IMR-90 (cell line): ENCODE measurements at regions not wholly inside any gene's neighbourhood (a gene's known extent, or its start where the extent isn't known, plus 50 kb on each side); places are given as distances from the start of the nearest gene placed in this dataset.

Experiments
- ATAC-seq: fragments of 200-7000 bp; cut with Tn5 transposase; 2 replicates; pipeline ENCODE4 v1.9.1; 2020; ENCODE audit warnings: low read depth, mild to moderate bottlenecking, moderate library complexity
- BruUV-seq: library from RNA; stranded (reverse); fragments of 400-500 nt; replicated peaks from 2 replicates; lab custom pipeline; 2021; lab: Mats Ljungman, UMichigan
- CTCF ChIA-PET: fragments of 300-600 bp; formaldehyde crosslinking; extraction: SDS; loops from one replicate; lab custom pipeline; 2021; ENCODE audit warnings: antibody characterized with exemption; lab: Yijun Ruan, JAX
- POLR2A ChIA-PET: fragments of 300-600 bp; sonication (Branson Sonifier 250); formaldehyde crosslinking; loops from one replicate; lab custom pipeline; 2022; ENCODE audit warnings: antibody characterized with exemption; ENCODE audit not compliant: unreplicated experiment; lab: Charles Lee
- DNase-seq: peaks from one replicate; pipeline ENCODE4 v3.0.0; 2013
- H2AFZ ChIP-seq: replicated peaks from 2 replicates; pipeline ENCODE3; 2013; ENCODE audit warnings: low read length, mild to moderate bottlenecking; ENCODE audit not compliant: poor library complexity
- H2AK5ac ChIP-seq: 2 replicates; pipeline ENCODE4 v1.6.1; 2013; ENCODE audit warnings: low read depth, low read length, inconsistent platforms
- H2AK9ac ChIP-seq: replicated peaks from 2 replicates; pipeline ENCODE3; 2013; ENCODE audit warnings: mild to moderate bottlenecking, low read depth, low read length, moderate library complexity; ENCODE audit not compliant: poor library complexity
- H2BK120ac ChIP-seq: 2 replicates; pipeline ENCODE4 v1.6.1; 2013; ENCODE audit warnings: low read depth, low read length, inconsistent platforms
- H2BK15ac ChIP-seq: 3 replicates; pipeline ENCODE4 v1.6.1; 2013; ENCODE audit warnings: low read depth, low read length, inconsistent platforms
- H2BK20ac ChIP-seq: 2 replicates; pipeline ENCODE4 v1.6.1; 2013; ENCODE audit warnings: low read depth, mild to moderate bottlenecking, inconsistent platforms, low read length, moderate library complexity
- H2BK5ac ChIP-seq: 2 replicates; pipeline ENCODE4 v1.6.1; 2013; ENCODE audit warnings: mild to moderate bottlenecking, low read depth, low read length, inconsistent platforms; ENCODE audit not compliant: poor library complexity, severe bottlenecking
- H3K14ac ChIP-seq: replicated peaks from 2 replicates; pipeline ENCODE4 v1.6.1; 2013; ENCODE audit warnings: low read depth, low read length, inconsistent platforms
- H3K18ac ChIP-seq: 2 replicates; pipeline ENCODE4 v1.6.1; 2013; ENCODE audit warnings: low read depth, low read length, control low read depth
- H3K23ac ChIP-seq: 2 replicates; pipeline ENCODE4 v1.6.1; 2013; ENCODE audit warnings: low read depth, low read length, inconsistent platforms
- H3K27ac ChIP-seq: 2 replicates; pipeline ENCODE4 v1.5.1; 2013; ENCODE audit warnings: mild to moderate bottlenecking, control low read depth, low read length; ENCODE audit not compliant: insufficient read depth
- H3K27me3 ChIP-seq: 2 replicates; pipeline ENCODE4 v1.6.1; 2013; ENCODE audit warnings: low read length; ENCODE audit not compliant: control insufficient read depth, insufficient read depth
- H3K36me3 ChIP-seq: 2 replicates; pipeline ENCODE4 v1.6.1; 2013; ENCODE audit warnings: low read length, mixed read lengths; ENCODE audit not compliant: control insufficient read depth, insufficient read depth
- H3K4ac ChIP-seq: 2 replicates; pipeline ENCODE4 v1.6.1; 2013; ENCODE audit warnings: low read depth, low read length, inconsistent platforms
- H3K4me1 ChIP-seq: 2 replicates; pipeline ENCODE4 v1.6.1; 2013; ENCODE audit warnings: low read length, mixed read lengths; ENCODE audit not compliant: control insufficient read depth, insufficient read depth
- H3K4me2 ChIP-seq: 2 replicates; pipeline ENCODE4 v1.6.1; 2013; ENCODE audit warnings: low read depth, mild to moderate bottlenecking, control low read depth, low read length, moderate library complexity
- H3K4me3 ChIP-seq: 2 replicates; pipeline ENCODE4 v1.5.1; 2013; ENCODE audit warnings: low read depth, mild to moderate bottlenecking, control low read depth, low read length, moderate library complexity; ENCODE audit not compliant: insufficient read depth
- H3K56ac ChIP-seq: 2 replicates; pipeline ENCODE4 v1.6.1; 2013; ENCODE audit warnings: low read length, inconsistent platforms; ENCODE audit not compliant: insufficient read depth; ENCODE audit errors: extremely low read depth
- H3K79me1 ChIP-seq, 2 experiments: 2 replicates each; pipeline ENCODE4 v1.6.1; 2013; ENCODE audit warnings: low read length in 2 of 2, inconsistent platforms in 1 of 2, low read depth in 1 of 2
- H3K9ac ChIP-seq: 2 replicates; pipeline ENCODE4 v1.6.1; 2013; ENCODE audit warnings: low read depth, low read length, control low read depth
- H3K9me1 ChIP-seq: 2 replicates; pipeline ENCODE4 v1.6.1; 2013; ENCODE audit warnings: low read length, inconsistent platforms; ENCODE audit not compliant: insufficient read depth
- H3K9me3 ChIP-seq: 2 replicates; pipeline ENCODE4 v1.6.1; 2013; ENCODE audit warnings: low read length; ENCODE audit not compliant: control insufficient read depth, insufficient read depth
- H4K20me1 ChIP-seq: 2 replicates; pipeline ENCODE4 v1.6.1; 2013; ENCODE audit warnings: low read length, inconsistent platforms; ENCODE audit not compliant: insufficient read depth
- H4K5ac ChIP-seq: 2 replicates; pipeline ENCODE4 v1.6.1; 2013; ENCODE audit warnings: mild to moderate bottlenecking, low read depth, low read length, control low read depth
- H4K8ac ChIP-seq, 2 experiments: 2 replicates each; pipeline ENCODE4 v1.6.1; 2013; ENCODE audit warnings: low read depth in 2 of 2, low read length in 2 of 2, control low read depth in 1 of 2, inconsistent platforms in 1 of 2
- H4K91ac ChIP-seq: 2 replicates; pipeline ENCODE4 v1.6.1; 2013; ENCODE audit warnings: low read depth, low read length, inconsistent platforms; ENCODE audit not compliant: insufficient read depth
- CEBPB ChIP-seq: IDR thresholded peaks from 2 replicates; pipeline ENCODE4 v1.6.1; 2012; ENCODE audit warnings: low read depth, low read length, improper control_type of control experiment
- CHD1 ChIP-seq: IDR thresholded peaks from 2 replicates; pipeline ENCODE4 v1.6.1; 2012; ENCODE audit warnings: low read depth, low read length, improper control_type of control experiment
- ELK1 ChIP-seq: fragments of 150-350 bp; IDR thresholded peaks from 2 replicates; pipeline ENCODE4 v1.6.1; 2016; ENCODE audit warnings: low read depth, mild to moderate bottlenecking, low read length, moderate library complexity, borderline replicate concordance
- MAFK ChIP-seq: IDR thresholded peaks from 2 replicates; pipeline ENCODE4 v1.6.1; 2012; ENCODE audit warnings: low read depth, low read length, improper control_type of control experiment
- NFE2L2 ChIP-seq: fragments of 150-350 bp; IDR thresholded peaks from 2 replicates; pipeline ENCODE4 v1.6.1; 2016; ENCODE audit warnings: low read depth, mild to moderate bottlenecking, low read length
- POLR2A ChIP-seq: IDR thresholded peaks from 2 replicates; pipeline ENCODE4 v1.6.1; 2012; ENCODE audit warnings: mild to moderate bottlenecking, low read depth, low read length
- RCOR1 ChIP-seq: IDR thresholded peaks from 2 replicates; pipeline ENCODE4 v1.6.1; 2012; ENCODE audit warnings: mild to moderate bottlenecking, low read length, improper control_type of control experiment; ENCODE audit not compliant: insufficient replicate concordance
- whole genome bisulfite sequencing, 2 experiments: methylation state at CpG; one replicate each; pipeline versions ENCODE4 v1.1.5 to v1.1.7; 2013; ENCODE audit warnings: missing lambda C conversion rate in 2 of 2; ENCODE audit not compliant: insufficient read length in 1 of 2; ENCODE audit errors: extremely low coverage in 2 of 2; 5-methylcytosine and 5-hydroxymethylcytosine counted together
- dilution Hi-C: fragments of 300-500 bp; cut with HindIII; formaldehyde crosslinking; loops from one replicate; pipeline ENCODE4 v1.14.3; 2018; ENCODE audit warnings: low sequenced_read_pairs; ENCODE audit not compliant: unreplicated experiment
- in situ Hi-C: fragments of 300-500 bp; cut with MboI; formaldehyde crosslinking; loops from 3 replicates; pipeline ENCODE4 v1.14.3; 2019; ENCODE audit warnings: low sequenced_read_pairs, inconsistent platforms, mixed read lengths
- intact Hi-C: fragments of 100-400 bp; cut with micrococcal nuclease; formaldehyde crosslinking; loops from 2 replicates; pipeline ENCODE4 v1.10.0; 2022
- TF ChIP-seq, protein P1 (sequence below): fragments of 150-350 bp; IDR thresholded peaks from 2 replicates; pipeline ENCODE4 v1.6.1; 2017; ENCODE audit warnings: mild to moderate bottlenecking, antibody characterized with exemption, low read length, low read depth
- TF ChIP-seq, protein P2 (sequence below): conservative IDR thresholded peaks from 2 replicates; pipeline ENCODE4 v1.5.1; 2012; ENCODE audit warnings: mild to moderate bottlenecking, low read depth, low read length, improper control_type of control experiment

DNA sequence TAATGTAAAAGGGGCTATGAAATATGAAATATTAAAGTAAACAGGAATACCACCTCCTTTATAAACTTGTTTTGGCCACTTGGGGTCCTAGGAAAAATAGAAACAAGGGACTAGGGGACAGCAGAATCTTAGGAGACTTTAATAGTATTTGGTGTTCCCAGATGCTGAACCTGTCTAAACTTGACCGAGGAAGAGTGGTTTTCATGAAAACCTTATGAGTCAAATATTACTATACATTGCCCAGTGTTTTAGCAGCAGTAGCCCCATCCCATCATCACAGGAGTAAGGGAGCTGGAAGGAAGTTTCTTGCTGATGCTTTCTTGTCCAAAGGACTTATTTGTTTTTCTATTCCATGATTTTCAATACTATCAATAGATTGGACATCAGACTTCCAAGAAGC is 177.5 kb upstream of the CAND1 start:
- Histone ChIP-seq H2BK20ac (no peak overlapping the region), H3K4me3 (no peak overlapping the region), H2BK15ac (no peak overlapping the region), H2AK5ac (no peak overlapping the region), H3K56ac (no peak overlapping the region), H4K5ac (no peak overlapping the region), H3K23ac (no peak overlapping the region), H3K9ac (no peak overlapping the region), H2BK120ac (no peak overlapping the region), H3K27me3 (no peaks in the 10 kb centered on the region), H3K79me1 (no peaks in the 10 kb centered on the region), H3K27ac (no peak overlapping the region), H4K20me1 (no peaks in the 10 kb centered on the region), H2AK9ac (no peak overlapping the region), H3K36me3 (no peaks in the 10 kb centered on the region), H2AFZ (no peak overlapping the region), H3K18ac (no peak overlapping the region), H3K9me3 (no peaks in the 10 kb centered on the region), H3K14ac (no peak overlapping the region), H3K4me1 (no peaks in the 10 kb centered on the region), H3K4me2 (no peak overlapping the region), H3K9me1 (no peaks in the 10 kb centered on the region), H4K91ac (no peak overlapping the region), H4K8ac (no peak overlapping the region), H3K4ac (no peak overlapping the region), H2BK5ac (no peak overlapping the region)
- ChIA-PET POLR2A (no interaction called here), CTCF (no interaction called here)
- WGBS, 2 experiments: no CpG with 5 or more reads among the region's 1 CpG
- no TSS peak for BruUV-seq
- TF ChIP-seq CEBPB: no peak
- TF ChIP-seq, protein P1, sequence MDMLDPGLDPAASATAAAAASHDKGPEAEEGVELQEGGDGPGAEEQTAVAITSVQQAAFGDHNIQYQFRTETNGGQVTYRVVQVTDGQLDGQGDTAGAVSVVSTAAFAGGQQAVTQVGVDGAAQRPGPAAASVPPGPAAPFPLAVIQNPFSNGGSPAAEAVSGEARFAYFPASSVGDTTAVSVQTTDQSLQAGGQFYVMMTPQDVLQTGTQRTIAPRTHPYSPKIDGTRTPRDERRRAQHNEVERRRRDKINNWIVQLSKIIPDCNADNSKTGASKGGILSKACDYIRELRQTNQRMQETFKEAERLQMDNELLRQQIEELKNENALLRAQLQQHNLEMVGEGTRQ: no peak
- no peak for TF ChIP-seq MAFK
- TF ChIP-seq CHD1: no peak
- TF ChIP-seq, protein P2, sequence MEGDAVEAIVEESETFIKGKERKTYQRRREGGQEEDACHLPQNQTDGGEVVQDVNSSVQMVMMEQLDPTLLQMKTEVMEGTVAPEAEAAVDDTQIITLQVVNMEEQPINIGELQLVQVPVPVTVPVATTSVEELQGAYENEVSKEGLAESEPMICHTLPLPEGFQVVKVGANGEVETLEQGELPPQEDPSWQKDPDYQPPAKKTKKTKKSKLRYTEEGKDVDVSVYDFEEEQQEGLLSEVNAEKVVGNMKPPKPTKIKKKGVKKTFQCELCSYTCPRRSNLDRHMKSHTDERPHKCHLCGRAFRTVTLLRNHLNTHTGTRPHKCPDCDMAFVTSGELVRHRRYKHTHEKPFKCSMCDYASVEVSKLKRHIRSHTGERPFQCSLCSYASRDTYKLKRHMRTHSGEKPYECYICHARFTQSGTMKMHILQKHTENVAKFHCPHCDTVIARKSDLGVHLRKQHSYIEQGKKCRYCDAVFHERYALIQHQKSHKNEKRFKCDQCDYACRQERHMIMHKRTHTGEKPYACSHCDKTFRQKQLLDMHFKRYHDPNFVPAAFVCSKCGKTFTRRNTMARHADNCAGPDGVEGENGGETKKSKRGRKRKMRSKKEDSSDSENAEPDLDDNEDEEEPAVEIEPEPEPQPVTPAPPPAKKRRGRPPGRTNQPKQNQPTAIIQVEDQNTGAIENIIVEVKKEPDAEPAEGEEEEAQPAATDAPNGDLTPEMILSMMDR: no peak
- TF ChIP-seq NFE2L2: no peak
- TF ChIP-seq RCOR1: no peak
- TF ChIP-seq POLR2A: no peak
- TF ChIP-seq ELK1: no peak
- in situ Hi-C loops (no loop called here), intact Hi-C loops (no loop called here), dilution Hi-C loops (no loop called here)
- ATAC-seq (no peak), DNase-seq (no peak)
